HEK293 (cell line): ENCODE measurements at regions not wholly inside any gene's neighbourhood (a gene's known extent, or its start where the extent isn't known, plus 50 kb on each side); places are given as distances from the start of the nearest gene placed in this dataset.
"Not testable (repeated sequence)": the region's sequence is repeated elsewhere in the genome, so short reads cannot be mapped to it uniquely, and the experiment has no call there.

ENCODE experiments used
- ZFP41 ChIP-seq: fragments of 450-650 bp; formaldehyde crosslinking; IDR thresholded peaks from 2 replicates; pipeline ENCODE4 v1.5.1; 2016; ENCODE audit warnings: missing biosample characterization, missing genetic modification characterization, borderline replicate concordance
- ZNF121 ChIP-seq: fragments of 450-650 bp; formaldehyde crosslinking; IDR thresholded peaks from 2 replicates; pipeline ENCODE4 v1.5.1; 2016; ENCODE audit warnings: missing biosample characterization, missing genetic modification characterization
- ZNF23 ChIP-seq: fragments of 450-650 bp; formaldehyde crosslinking; IDR thresholded peaks from 2 replicates; pipeline ENCODE4 v1.5.1; 2016; ENCODE audit warnings: missing biosample characterization, missing genetic modification characterization, borderline replicate concordance
- ZNF341 ChIP-seq: fragments of 450-650 bp; formaldehyde crosslinking; IDR thresholded peaks from 2 replicates; pipeline ENCODE4; 2016; ENCODE audit warnings: low read depth, missing biosample characterization, missing genetic modification characterization
- ZNF350 ChIP-seq: fragments of 450-650 bp; formaldehyde crosslinking; IDR thresholded peaks from 2 replicates; pipeline ENCODE4 v1.5.0; 2017; ENCODE audit warnings: missing biosample characterization, mild to moderate bottlenecking, missing genetic modification characterization
- ZNF510 ChIP-seq: fragments of 450-650 bp; formaldehyde crosslinking; IDR thresholded peaks from 2 replicates; pipeline ENCODE4 v1.5.1; 2018; ENCODE audit warnings: mild to moderate bottlenecking, missing genetic modification characterization, missing biosample characterization; ENCODE audit not compliant: insufficient replicate concordance
- ZNF560 ChIP-seq: fragments of 450-650 bp; formaldehyde crosslinking; IDR thresholded peaks from 2 replicates; pipeline ENCODE4 v1.5.1; 2017; ENCODE audit warnings: missing biosample characterization, missing genetic modification characterization, borderline replicate concordance
- TF ChIP-seq, protein P1 (sequence below): fragments of 450-650 bp; formaldehyde crosslinking; IDR thresholded peaks from 2 replicates; pipeline ENCODE4 v1.5.1; 2016; ENCODE audit warnings: missing biosample characterization, missing genetic modification characterization
- TF ChIP-seq, protein P2 (sequence below): fragments of 450-650 bp; formaldehyde crosslinking; IDR thresholded peaks from 2 replicates; pipeline ENCODE4 v1.5.1; 2016; ENCODE audit warnings: missing biosample characterization, missing genetic modification characterization

DNA sequence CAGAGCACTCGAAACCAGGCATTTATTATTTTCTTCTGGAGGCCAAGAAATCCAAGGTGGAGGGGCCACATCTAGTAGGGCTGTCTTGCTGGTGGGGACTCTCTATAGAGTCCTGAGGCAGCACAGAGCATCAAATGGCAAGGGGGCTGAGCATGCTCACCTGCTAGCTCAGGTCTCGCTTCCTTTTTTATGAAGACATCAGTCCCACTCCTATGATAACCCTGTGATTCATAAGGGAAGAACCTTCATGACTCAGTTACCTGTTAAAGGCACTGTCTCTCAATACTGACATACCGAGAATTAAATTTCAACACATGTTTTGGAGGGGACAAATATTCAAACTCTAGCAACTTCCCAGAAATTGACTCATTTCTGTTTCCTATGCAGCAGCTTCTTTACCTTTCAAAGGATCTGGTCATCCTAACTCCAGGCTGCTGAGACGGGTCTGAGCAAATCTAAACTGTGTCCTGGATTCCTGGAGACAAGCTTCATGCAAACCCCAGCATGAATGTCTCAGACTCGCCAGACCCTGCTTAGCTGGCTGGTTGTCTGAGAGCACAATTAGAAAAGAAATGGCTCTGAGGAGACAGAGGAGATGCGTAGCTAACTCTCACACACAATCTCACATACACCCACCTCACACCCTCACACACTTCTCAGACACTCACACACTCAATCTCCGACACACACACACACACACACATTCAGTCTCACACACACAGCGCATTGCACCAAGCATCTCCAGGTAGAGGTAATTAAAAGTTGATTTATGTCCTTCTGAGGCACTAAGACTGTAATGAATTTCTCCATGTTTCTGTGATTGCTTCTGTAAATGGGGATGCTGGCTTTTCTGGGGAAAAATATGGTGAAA, 280.8 kb downstream of the BCL2L11 start:
- TF ChIP-seq, protein P1, sequence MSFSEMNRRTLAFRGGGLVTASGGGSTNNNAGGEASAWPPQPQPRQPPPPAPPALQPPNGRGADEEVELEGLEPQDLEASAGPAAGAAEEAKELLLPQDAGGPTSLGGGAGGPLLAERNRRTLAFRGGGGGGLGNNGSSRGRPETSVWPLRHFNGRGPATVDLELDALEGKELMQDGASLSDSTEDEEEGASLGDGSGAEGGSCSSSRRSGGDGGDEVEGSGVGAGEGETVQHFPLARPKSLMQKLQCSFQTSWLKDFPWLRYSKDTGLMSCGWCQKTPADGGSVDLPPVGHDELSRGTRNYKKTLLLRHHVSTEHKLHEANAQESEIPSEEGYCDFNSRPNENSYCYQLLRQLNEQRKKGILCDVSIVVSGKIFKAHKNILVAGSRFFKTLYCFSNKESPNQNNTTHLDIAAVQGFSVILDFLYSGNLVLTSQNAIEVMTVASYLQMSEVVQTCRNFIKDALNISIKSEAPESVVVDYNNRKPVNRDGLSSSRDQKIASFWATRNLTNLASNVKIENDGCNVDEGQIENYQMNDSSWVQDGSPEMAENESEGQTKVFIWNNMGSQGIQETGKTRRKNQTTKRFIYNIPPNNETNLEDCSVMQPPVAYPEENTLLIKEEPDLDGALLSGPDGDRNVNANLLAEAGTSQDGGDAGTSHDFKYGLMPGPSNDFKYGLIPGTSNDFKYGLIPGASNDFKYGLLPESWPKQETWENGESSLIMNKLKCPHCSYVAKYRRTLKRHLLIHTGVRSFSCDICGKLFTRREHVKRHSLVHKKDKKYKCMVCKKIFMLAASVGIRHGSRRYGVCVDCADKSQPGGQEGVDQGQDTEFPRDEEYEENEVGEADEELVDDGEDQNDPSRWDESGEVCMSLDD (tag by site-specific recombination): not testable (repeated sequence)
- TF ChIP-seq ZNF510 (tag by site-specific recombination); ZFP41 (tag by site-specific recombination); ZNF341 (tag by site-specific recombination); ZNF23; ZNF350 (tag by site-specific recombination); ZNF560 (tag by site-specific recombination); ZNF121 (tag by site-specific recombination): not testable (repeated sequence)
- TF ChIP-seq, protein P2, sequence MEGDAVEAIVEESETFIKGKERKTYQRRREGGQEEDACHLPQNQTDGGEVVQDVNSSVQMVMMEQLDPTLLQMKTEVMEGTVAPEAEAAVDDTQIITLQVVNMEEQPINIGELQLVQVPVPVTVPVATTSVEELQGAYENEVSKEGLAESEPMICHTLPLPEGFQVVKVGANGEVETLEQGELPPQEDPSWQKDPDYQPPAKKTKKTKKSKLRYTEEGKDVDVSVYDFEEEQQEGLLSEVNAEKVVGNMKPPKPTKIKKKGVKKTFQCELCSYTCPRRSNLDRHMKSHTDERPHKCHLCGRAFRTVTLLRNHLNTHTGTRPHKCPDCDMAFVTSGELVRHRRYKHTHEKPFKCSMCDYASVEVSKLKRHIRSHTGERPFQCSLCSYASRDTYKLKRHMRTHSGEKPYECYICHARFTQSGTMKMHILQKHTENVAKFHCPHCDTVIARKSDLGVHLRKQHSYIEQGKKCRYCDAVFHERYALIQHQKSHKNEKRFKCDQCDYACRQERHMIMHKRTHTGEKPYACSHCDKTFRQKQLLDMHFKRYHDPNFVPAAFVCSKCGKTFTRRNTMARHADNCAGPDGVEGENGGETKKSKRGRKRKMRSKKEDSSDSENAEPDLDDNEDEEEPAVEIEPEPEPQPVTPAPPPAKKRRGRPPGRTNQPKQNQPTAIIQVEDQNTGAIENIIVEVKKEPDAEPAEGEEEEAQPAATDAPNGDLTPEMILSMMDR (tag by site-specific recombination): not testable (repeated sequence)
